ENCODE measurements at regions not wholly inside any gene's neighbourhood (a gene's known extent, or its start where the extent isn't known, plus 50 kb on each side); places are given as distances from the start of the nearest gene placed in this dataset.

- H3K4me1 ChIP-seq (ENCODE audit: insufficient read depth, low read length), result no peaks in the 10 kb centered on the region
- H3K36me3 ChIP-seq (ENCODE audit: insufficient read depth, low read length), result no peaks in the 10 kb centered on the region
- no peak overlapping the region for H3K9ac ChIP-seq (ENCODE audit: low read depth, low read length)
- H3K9me3 ChIP-seq (ENCODE audit: control insufficient read depth, insufficient read depth, low read length), result 0 out of 2 replicates have a peak, but pooled peaks cover 5% of the 10 kb centered on the region
Observed at GRCh38 chr9:108311745-108312144, 544.0 kb downstream of the ACTL7B start.

GRCh38 chr9:108310202-108310601 lies 545.6 kb downstream of the ACTL7B start:
- Histone ChIP-seq H3K4me1 (ENCODE audit: insufficient read depth, low read length) (no peaks in the 10 kb centered on the region), H3K9me3 (ENCODE audit: control insufficient read depth, insufficient read depth, low read length) (0 out of 2 replicates have a peak, but pooled peaks cover 5% of the 10 kb centered on the region), H3K9ac (ENCODE audit: low read depth, low read length) (no peak overlapping the region), H3K36me3 (ENCODE audit: insufficient read depth, low read length) (no peaks in the 10 kb centered on the region)

DNA sequence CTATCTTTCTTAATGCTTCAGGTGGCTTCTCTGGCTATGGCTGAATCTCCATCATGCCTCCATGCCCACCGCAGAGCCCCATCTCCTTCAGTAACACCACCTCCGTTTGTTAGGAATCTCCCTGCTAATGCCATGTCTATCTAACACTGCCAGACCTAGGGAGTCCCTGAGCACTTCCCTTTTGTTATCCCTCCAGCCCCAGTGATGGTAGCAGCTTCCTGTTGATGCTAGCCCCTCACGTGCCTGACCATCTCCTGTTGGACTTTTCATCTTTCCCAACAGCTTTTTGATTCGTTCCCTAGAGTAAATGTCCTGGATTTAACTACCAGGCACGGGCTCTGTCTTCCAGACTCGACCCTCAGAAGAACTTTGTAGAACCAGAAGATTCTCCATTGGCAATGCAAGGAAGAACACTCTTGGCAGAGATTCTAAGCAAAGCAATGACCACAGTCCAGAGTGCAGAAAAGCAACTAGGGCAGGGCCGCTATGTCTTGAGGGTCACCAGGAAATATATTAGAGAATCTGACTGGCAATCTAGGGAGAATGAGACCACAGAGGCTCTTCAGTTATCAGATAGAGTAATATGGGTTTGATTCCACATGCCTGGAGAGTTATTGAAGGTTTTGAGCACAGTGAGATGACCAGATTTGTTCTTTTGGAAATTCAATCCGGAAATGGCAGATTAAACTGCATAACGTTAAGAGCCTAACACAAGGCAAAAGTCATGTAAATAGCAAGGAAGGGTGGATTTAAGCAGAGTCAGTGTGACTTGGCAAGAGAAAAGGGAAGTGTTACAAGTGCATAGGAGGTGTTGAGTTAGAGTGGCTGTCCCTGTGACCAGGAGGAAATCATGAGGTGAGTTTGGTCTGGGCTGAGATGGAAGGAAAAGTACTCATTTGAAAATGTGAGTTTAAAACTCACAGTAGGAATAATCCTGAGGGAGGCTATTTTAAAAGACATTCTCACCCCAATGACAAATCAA lies 555.2 kb downstream of the ACTL7B start:
- Histone ChIP-seq H3K4me1 (ENCODE audit: insufficient read depth, low read length) (peaks cover 4% of the 10 kb centered on the region; the same call in 1 of the 2 replicates), H3K36me3 (ENCODE audit: insufficient read depth, low read length) (no peaks in the 10 kb centered on the region), H3K9ac (ENCODE audit: low read depth, low read length) (no peak overlapping the region), H3K9me3 (ENCODE audit: control insufficient read depth, insufficient read depth, low read length) (0 out of 2 replicates have a peak, but pooled peaks cover 2% of the 10 kb centered on the region)

DNA sequence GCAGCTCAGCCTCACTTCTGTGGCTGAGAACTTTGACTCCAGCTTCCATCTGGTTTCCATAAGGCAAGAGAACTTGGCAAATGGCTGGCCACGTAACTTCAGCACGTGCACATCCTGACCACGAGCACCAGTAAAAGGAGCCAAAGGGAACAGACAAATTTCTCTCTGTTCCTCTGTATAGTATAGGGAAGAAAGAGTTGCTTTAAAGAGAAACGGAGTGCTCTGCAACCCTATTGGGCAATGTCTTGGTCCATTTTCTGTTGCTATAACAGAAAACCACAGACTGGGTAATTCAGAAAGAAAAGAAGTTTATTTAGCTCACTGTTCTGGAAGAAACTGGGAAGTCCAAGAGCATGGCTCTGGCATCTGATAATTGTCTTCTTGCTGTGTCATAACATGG lies 558.7 kb downstream of the ACTL7B start:
- H3K9me3 ChIP-seq (ENCODE audit: control insufficient read depth, insufficient read depth, low read length), result 0 out of 2 replicates have a peak, but pooled peaks cover 2% of the 10 kb centered on the region
- H3K9ac ChIP-seq (ENCODE audit: low read depth, low read length), result no peak overlapping the region
- no peaks in the 10 kb centered on the region for H3K36me3 ChIP-seq (ENCODE audit: insufficient read depth, low read length)
- peaks cover 4% of the 10 kb centered on the region; the same call in 1 of the 2 replicates for H3K4me1 ChIP-seq (ENCODE audit: insufficient read depth, low read length)

DNA sequence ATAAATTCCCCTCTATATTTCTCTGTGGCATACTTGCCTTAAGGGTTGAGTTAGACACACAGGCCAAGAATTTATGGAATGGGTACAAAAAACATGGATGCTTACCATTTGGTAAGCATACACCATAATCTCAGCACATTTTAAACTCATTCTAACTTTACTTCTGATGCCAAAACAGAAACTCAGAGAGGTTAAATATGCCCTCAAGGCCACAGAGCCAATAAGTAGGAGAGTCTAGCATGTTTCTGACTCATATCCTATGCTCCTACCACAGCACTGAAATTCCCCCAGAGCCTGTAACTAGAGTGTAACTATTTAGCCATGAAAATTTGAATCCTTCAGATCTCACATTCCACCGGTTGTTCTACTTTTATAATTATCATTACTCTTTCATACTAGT lies 559.7 kb downstream of the ACTL7B start:
- Histone ChIP-seq H3K9ac (ENCODE audit: low read depth, low read length) (no peak overlapping the region), H3K36me3 (ENCODE audit: insufficient read depth, low read length) (no peaks in the 10 kb centered on the region), H3K9me3 (ENCODE audit: control insufficient read depth, insufficient read depth, low read length) (0 out of 2 replicates have a peak, but pooled peaks cover 2% of the 10 kb centered on the region), H3K4me1 (ENCODE audit: insufficient read depth, low read length) (peaks cover 2% of the 10 kb centered on the region; the same call in 1 of the 2 replicates)

DNA sequence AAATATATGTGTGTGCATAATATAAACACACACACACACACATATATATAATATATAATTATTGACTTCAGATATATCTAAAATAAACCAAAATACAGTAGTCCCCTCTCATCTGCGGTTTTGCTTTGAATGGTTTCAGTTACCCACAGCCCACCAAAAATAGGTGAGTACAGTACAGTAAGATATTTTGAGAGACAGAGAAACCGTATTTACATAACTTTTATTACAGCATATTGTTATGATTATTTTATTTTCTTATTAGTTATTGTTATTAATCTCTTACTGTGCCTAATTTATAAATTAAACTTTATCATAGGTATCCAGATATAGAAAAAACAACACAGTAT lies 564.2 kb downstream of the ACTL7B start:
- H3K9ac ChIP-seq (ENCODE audit: low read depth, low read length), result no peak overlapping the region
- no peaks in the 10 kb centered on the region for H3K4me1 ChIP-seq (ENCODE audit: insufficient read depth, low read length)
- no peaks in the 10 kb centered on the region for H3K36me3 ChIP-seq (ENCODE audit: insufficient read depth, low read length)
- H3K9me3 ChIP-seq (ENCODE audit: control insufficient read depth, insufficient read depth, low read length), result no peaks in the 10 kb centered on the region

GRCh38 chr9:108290839-108291585 lies 564.8 kb downstream of the ACTL7B start:
- Histone ChIP-seq H3K36me3 (ENCODE audit: insufficient read depth, low read length) (no peaks in the 10 kb centered on the region), H3K9ac (ENCODE audit: low read depth, low read length) (no peak overlapping the region), H3K9me3 (ENCODE audit: control insufficient read depth, insufficient read depth, low read length) (no peaks in the 10 kb centered on the region), H3K4me1 (ENCODE audit: insufficient read depth, low read length) (no peaks in the 10 kb centered on the region)

- Histone ChIP-seq H3K4me1 (ENCODE audit: insufficient read depth, low read length) (no peaks in the 10 kb centered on the region), H3K36me3 (ENCODE audit: insufficient read depth, low read length) (no peaks in the 10 kb centered on the region), H3K9ac (ENCODE audit: low read depth, low read length) (no peak overlapping the region), H3K9me3 (ENCODE audit: control insufficient read depth, insufficient read depth, low read length) (no peaks in the 10 kb centered on the region)
Observed at GRCh38 chr9:108286638-108287206, 569.1 kb downstream of the ACTL7B start.

DNA sequence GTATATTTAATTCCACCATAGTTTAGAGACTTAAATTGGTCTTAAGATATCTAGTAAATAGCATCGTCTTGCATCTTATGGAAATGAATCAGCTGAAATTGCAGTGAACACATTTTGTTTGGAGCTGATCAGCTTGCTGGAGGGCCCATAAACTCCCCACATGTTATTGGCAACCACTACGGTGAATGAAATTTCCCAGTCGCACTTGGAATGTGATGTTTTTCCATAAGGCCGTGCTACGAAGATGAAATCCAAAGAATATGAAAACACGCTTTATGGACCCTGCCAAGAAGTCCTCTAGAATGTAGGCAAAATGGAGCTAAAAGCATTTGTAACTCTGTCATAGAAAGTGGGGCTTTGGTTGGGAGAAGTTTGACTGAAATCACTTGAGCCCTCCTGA lies 572.1 kb downstream of the ACTL7B start:
- Histone ChIP-seq H3K36me3 (ENCODE audit: insufficient read depth, low read length) (no peaks in the 10 kb centered on the region), H3K4me1 (ENCODE audit: insufficient read depth, low read length) (no peaks in the 10 kb centered on the region), H3K9ac (ENCODE audit: low read depth, low read length) (no peak overlapping the region), H3K9me3 (ENCODE audit: control insufficient read depth, insufficient read depth, low read length) (no peaks in the 10 kb centered on the region)

DNA sequence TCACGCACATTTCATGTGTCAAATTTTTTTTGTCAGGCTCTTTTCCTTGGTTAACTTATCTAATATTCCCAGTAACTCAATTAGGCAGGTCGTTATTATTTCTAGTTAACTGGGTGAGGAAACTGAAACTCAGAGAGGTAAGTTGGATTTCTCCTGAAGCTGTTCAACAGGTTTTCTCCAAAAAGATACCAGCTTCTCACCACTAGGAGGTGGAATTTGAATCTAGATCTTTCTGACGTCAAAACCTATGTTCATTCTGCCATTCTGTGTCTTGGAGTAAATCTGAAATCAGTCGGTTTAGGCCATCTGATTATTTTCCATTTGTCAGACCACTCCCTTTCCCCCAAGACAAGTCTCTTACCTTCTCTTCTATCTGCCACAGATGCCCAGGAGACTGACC lies 572.9 kb downstream of the ACTL7B start:
- Histone ChIP-seq H3K4me1 (ENCODE audit: insufficient read depth, low read length) (no peaks in the 10 kb centered on the region), H3K9me3 (ENCODE audit: control insufficient read depth, insufficient read depth, low read length) (no peaks in the 10 kb centered on the region), H3K9ac (ENCODE audit: low read depth, low read length) (no peak overlapping the region), H3K36me3 (ENCODE audit: insufficient read depth, low read length) (no peaks in the 10 kb centered on the region)

DNA sequence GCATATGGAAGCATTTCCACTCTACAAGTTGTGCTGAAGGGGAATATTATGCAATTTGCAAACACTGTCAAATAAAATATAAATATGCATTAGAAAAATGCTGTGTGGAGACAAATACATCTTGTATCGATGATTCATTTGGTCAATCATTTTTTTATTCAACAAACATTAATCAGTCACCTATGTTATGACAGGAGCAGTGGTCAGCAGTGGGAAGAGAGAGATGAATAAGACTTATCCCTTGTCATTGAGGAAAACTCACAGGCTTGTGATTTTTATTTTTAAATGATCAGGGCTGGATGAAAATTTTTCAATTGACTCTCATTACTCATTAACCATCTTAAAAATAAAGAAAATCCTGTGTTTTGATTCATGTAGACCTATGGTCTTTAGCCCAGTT lies 574.1 kb downstream of the ACTL7B start:
- no peaks in the 10 kb centered on the region for H3K4me1 ChIP-seq (ENCODE audit: insufficient read depth, low read length)
- H3K9ac ChIP-seq (ENCODE audit: low read depth, low read length), result no peak overlapping the region
- no peaks in the 10 kb centered on the region for H3K9me3 ChIP-seq (ENCODE audit: control insufficient read depth, insufficient read depth, low read length)
- no peaks in the 10 kb centered on the region for H3K36me3 ChIP-seq (ENCODE audit: insufficient read depth, low read length)

GRCh38 chr9:108278341-108278740 lies 577.4 kb downstream of the ACTL7B start:
- Histone ChIP-seq H3K36me3 (ENCODE audit: insufficient read depth, low read length) (no peaks in the 10 kb centered on the region), H3K4me1 (ENCODE audit: insufficient read depth, low read length) (0 out of 2 replicates have a peak, but pooled peaks cover under 1% of the 10 kb centered on the region), H3K9me3 (ENCODE audit: control insufficient read depth, insufficient read depth, low read length) (no peaks in the 10 kb centered on the region), H3K9ac (ENCODE audit: low read depth, low read length) (no peak overlapping the region)

DNA sequence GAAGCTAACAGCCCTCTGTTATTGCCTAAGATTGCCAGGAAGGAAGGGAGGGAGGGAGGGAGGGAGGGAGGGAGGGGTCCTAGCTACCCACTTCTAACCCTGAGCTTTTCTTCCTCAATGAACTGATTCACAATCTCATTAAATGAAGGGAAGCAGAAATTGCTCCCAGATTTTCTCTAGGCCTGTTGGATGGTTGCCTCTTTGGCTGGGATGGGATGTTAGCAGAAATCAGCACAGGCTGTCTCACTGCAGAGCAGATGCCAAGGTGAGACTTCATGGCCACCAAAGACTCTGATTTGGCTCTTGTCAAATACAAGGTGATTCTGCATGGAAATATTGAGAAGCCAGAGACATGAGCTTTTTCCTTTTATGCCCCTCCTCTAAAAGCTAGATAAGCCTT lies 578.6 kb downstream of the ACTL7B start:
- no peaks in the 10 kb centered on the region for H3K36me3 ChIP-seq (ENCODE audit: insufficient read depth, low read length)
- no peak overlapping the region for H3K9ac ChIP-seq (ENCODE audit: low read depth, low read length)
- H3K9me3 ChIP-seq (ENCODE audit: control insufficient read depth, insufficient read depth, low read length), result no peaks in the 10 kb centered on the region
- peaks cover 12% of the 10 kb centered on the region; the same call in 1 of the 2 replicates for H3K4me1 ChIP-seq (ENCODE audit: insufficient read depth, low read length)

- Histone ChIP-seq H3K9me3 (ENCODE audit: control insufficient read depth, insufficient read depth, low read length) (no peaks in the 10 kb centered on the region), H3K9ac (ENCODE audit: low read depth, low read length) (no peak overlapping the region), H3K4me1 (ENCODE audit: insufficient read depth, low read length) (peaks cover 22% of the 10 kb centered on the region), H3K36me3 (ENCODE audit: insufficient read depth, low read length) (no peaks in the 10 kb centered on the region)
Observed at GRCh38 chr9:108275906-108276305, 579.9 kb downstream of the ACTL7B start.

All from ES-I3 (cell line).